Gastrocnemius medialis (tissue), 4 donors: ENCODE measurements at regions not wholly inside any gene's neighbourhood (a gene's known extent, or its start where the extent isn't known, plus 50 kb on each side); places are given as distances from the start of the nearest gene placed in this dataset.

Experiments used
- ATAC-seq, 2 donors: fragments of 150-250 bp; one replicate each; pipeline ENCODE4 v1.9.1; 2016
- DNase-seq, 2 donors: peaks; one replicate each; pipeline ENCODE4 v3.0.0-alpha.2; 2019
- H3K27ac ChIP-seq, 4 donors: fragments of 200-600 bp; sonication (generic); 1 replicate in 1 of 4; 2 replicates in 3 of 4; pipeline ENCODE4 v1.5.1; 2016 to 2018; ENCODE audit warnings: mild to moderate bottlenecking in 2 of 4, moderate library complexity in 1 of 4
- H3K27me3 ChIP-seq, 3 donors: fragments of 200-600 bp; sonication (generic) in 2 of 3; 1 replicate in 1 of 3; 2 replicates in 2 of 3; pipeline versions ENCODE4 v1.5.1 to v1.6.0; 2016 to 2019; ENCODE audit warnings: mild to moderate bottlenecking in 1 of 3, moderate library complexity in 1 of 3
- H3K36me3 ChIP-seq, 2 donors: fragments of 200-600 bp; sonication (generic) in 1 of 2; one replicate each; pipeline ENCODE4 v1.5.1; 2017 to 2018
- H3K4me1 ChIP-seq, 2 donors: fragments of 200-600 bp; sonication (generic) in 1 of 2; one replicate each; pipeline ENCODE4 v1.5.1; 2016 to 2017; ENCODE audit warnings: mild to moderate bottlenecking in 2 of 2
- H3K4me3 ChIP-seq, 4 donors: fragments of 200-600 bp; sonication (generic) in 3 of 4; 1 replicate in 1 of 4; 2 replicates in 3 of 4; pipeline ENCODE4 v1.5.1; 2016 to 2019; ENCODE audit warnings: mild to moderate bottlenecking in 2 of 4
- H3K9me3 ChIP-seq, 3 donors: fragments of 200-600 bp; sonication (generic) in 2 of 3; 1 replicate in 1 of 3; 2 replicates in 2 of 3; pipeline ENCODE4 v1.5.1; 2016 to 2019
- CTCF ChIP-seq, 5 experiments: fragments of 450-650 bp in 3 of 5; fragments of 200-600 bp in 2 of 5; sonication (generic) in 2 of 5; IDR thresholded peaks in 4 of 5; conservative IDR thresholded peaks in 1 of 5; 1 replicate in 4 of 5; 2 replicates in 1 of 5; pipeline ENCODE4 v1.5.1; 2016 to 2019; ENCODE audit warnings: antibody characterized with exemption in 5 of 5, mild to moderate bottlenecking in 3 of 5, moderate library complexity in 3 of 5
- POLR2A ChIP-seq, 2 donors: fragments of 450-650 bp; IDR thresholded peaks; one replicate each; pipeline ENCODE4 v1.6.1; 2017; ENCODE audit warnings: antibody characterized with exemption in 2 of 2, mild to moderate bottlenecking in 2 of 2, moderate library complexity in 2 of 2
- in situ Hi-C, 4 donors: fragments of 200-750 bp; cut with MboI; loops; one replicate each; pipeline versions ENCODE4 v1.15.0 to v1.8.0; 2017; ENCODE audit warnings: low sequenced_read_pairs in 4 of 4
- intact Hi-C: fragments of 100-400 bp; cut with DNase I; formaldehyde crosslinking; loops from one replicate; pipeline ENCODE4 v1.15.1; 2023; ENCODE audit warnings: low total_unique reads

DNA sequence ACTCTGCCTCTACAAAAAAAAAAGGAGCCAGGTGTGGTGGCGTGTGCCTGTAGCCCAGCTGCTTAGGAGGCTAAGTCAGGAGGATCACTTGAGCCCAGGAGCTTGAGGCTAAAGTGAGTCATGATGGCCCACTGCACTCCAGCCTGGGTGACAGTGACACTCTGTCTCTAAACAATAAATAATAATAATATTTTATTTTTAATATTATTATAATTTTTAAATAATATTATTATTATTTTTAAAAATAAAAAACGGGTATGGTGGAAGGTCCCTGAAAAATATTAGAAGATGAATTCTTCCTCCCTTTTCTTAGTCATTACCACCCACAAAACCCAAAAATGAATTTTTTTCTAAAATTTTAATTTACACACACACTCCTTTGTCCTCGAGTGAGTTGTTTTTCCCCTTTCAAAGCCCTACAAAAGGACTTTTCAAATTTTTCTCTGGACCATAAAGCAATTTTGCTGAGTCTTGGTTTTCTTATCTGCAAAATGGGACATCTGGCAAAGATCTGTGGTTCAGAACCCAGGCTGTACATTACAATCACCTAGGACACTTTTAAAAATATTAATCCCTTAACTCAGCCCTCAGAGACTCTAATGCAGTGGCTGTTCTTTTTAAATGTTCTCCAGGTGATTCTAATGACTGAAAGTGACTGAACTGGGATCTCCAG is 174.0 kb upstream of the NEBL start:
- no peaks in the 10 kb centered on the region for H3K27me3 ChIP-seq
- H3K27ac ChIP-seq, result no peak overlapping the region
- no peak for TF ChIP-seq CTCF (IDR thresholded peaks at IDR 0.05 in 4 of 5, conservative IDR thresholded peaks at IDR 0.05 in 1 of 5)
- TF ChIP-seq POLR2A (IDR thresholded peaks at IDR 0.05), result no peak
- intact Hi-C loops (no loop called here), in situ Hi-C loops (no loop called here)
- no peaks in the 10 kb centered on the region for H3K36me3 ChIP-seq
- no peak for DNase-seq
- H3K4me3 ChIP-seq, result no peak overlapping the region
- H3K9me3 ChIP-seq, result no peaks in the 10 kb centered on the region
- no peak for ATAC-seq
- no peaks in the 10 kb centered on the region for H3K4me1 ChIP-seq

DNA sequence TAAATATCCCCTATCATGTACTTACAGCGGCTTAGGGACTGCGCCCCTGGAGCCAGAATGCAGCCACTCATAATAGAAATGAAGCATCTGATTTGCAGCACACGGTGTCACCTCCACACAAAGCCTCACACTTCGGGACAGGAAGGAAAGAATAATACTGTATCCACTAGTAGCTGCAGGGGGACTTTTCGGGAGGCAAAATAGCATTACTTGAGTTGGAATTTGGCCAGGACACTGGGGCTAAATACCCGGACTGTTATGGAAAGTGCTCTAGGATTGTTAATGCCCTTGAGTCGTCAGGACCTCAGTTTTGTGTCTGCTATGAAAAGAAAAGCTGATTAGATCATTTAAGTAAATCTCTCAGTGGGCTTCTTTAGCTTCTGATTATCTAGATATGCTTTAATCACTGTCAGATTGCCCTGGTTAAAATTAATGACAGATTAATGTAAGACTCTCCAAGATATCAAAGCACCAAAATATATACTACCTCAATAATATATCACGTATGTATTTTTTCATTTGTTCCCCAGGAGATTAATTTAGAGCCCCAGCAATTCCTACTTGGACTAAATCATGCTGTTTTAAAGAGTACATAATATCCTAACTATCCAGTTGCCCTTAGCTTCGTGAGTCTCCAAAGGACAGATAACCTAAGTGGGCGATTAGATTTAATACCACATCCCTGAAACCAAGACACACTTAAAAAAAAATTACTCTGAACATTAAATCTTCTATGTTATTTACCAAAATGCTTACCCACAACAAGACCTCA is 173.0 kb upstream of the NEBL start:
- ATAC-seq (no peak), DNase-seq (no peak)
- H3K4me1 ChIP-seq, result no peaks in the 10 kb centered on the region
- H3K9me3 ChIP-seq, result no peaks in the 10 kb centered on the region
- H3K4me3 ChIP-seq, result no peak overlapping the region
- in situ Hi-C loops, result no loop called here
- TF ChIP-seq CTCF (IDR thresholded peaks at IDR 0.05 in 4 of 5, conservative IDR thresholded peaks at IDR 0.05 in 1 of 5), result no peak
- no peak for TF ChIP-seq POLR2A (IDR thresholded peaks at IDR 0.05)
- intact Hi-C loops, result no loop called here
- no peaks in the 10 kb centered on the region for H3K36me3 ChIP-seq
- H3K27me3 ChIP-seq, result no peaks in the 10 kb centered on the region
- H3K27ac ChIP-seq, result no peak overlapping the region

DNA sequence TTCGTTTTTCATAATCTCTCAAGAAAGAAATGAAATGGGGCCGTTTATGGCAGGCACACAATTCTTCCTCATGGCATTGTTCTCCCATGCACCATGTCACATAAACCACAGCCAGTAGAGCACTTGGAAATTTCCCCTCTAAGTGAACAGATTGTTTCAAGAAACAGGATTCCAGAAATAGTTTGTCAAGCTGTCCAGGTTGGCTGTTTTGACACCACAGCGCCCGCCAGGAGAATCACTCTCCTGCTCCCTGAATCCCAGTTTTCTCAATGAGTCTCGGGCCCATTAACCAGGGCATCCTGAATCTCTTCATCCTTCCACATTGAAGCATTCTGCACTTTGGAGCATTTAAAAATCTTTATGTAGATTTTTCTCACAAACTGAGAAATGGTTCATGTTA is 172.2 kb upstream of the NEBL start:
- no peak overlapping the region for H3K4me3 ChIP-seq
- no peak for DNase-seq
- H3K27me3 ChIP-seq, result no peaks in the 10 kb centered on the region
- intact Hi-C loops, result no loop called here
- no peaks in the 10 kb centered on the region for H3K36me3 ChIP-seq
- H3K4me1 ChIP-seq, result no peaks in the 10 kb centered on the region
- ATAC-seq, result no peak
- no peaks in the 10 kb centered on the region for H3K9me3 ChIP-seq
- in situ Hi-C loops, result no loop called here
- H3K27ac ChIP-seq, result no peak overlapping the region
- TF ChIP-seq CTCF (IDR thresholded peaks at IDR 0.05 in 4 of 5, conservative IDR thresholded peaks at IDR 0.05 in 1 of 5) (no peak), POLR2A (IDR thresholded peaks at IDR 0.05) (no peak)

DNA sequence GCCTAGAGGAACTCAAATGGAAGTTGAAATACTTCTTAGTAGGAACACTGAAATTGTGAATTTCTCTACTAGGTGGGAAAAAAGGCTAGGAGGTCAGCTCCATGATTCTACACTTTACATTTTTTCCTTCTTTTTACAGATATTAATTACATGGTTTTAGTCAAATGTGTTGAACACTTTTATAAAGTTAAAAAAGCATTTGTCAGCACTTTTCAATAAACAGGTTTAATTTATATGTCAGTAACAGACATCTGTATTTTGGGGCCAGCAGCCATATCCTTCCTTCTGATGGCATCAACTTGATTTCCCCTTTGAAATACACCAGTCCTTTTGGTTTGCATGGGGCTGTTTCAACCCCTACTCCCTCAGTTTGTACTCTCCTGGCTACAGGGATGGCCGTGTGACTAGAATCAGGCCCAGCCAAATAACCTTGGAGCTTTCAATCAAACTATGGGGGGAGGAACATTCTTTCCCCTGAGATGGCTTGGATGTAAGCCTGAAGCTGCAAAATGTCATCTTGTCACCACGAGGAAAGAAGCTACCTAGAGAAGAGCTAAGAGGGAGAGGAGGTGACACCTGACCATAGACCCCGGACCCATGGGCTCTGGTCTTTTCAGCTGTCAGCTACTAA is 171.0 kb upstream of the NEBL start:
- in situ Hi-C loops, result no loop called here
- ATAC-seq, result no peak
- H3K27ac ChIP-seq, result no peak overlapping the region

More for the DNA sequence above, 171.0 kb upstream of the NEBL start:
- Histone ChIP-seq H3K27me3 (no peaks in the 10 kb centered on the region), H3K9me3 (no peaks in the 10 kb centered on the region), H3K36me3 (no peaks in the 10 kb centered on the region), H3K4me1 (no peaks in the 10 kb centered on the region), H3K4me3 (no peak overlapping the region)
- no peak for DNase-seq
- intact Hi-C loops, result no loop called here
- TF ChIP-seq CTCF (IDR thresholded peaks at IDR 0.05 in 4 of 5, conservative IDR thresholded peaks at IDR 0.05 in 1 of 5) (no peak), POLR2A (IDR thresholded peaks at IDR 0.05) (no peak)
